Fibroblast of mammary gland (primary cell): ENCODE measurements at regions not wholly inside any gene's neighbourhood (a gene's known extent, or its start where the extent isn't known, plus 50 kb on each side); places are given as distances from the start of the nearest gene placed in this dataset.

Source experiments
- DNase-seq: peaks from one replicate; pipeline ENCODE4 v3.0.0-alpha.2; 2010; ENCODE audit warnings: low read depth
- H3K4me3 ChIP-seq: 2 replicates; pipeline ENCODE4 v1.5.1; 2011; ENCODE audit warnings: low read depth, mild to moderate bottlenecking, low read length, moderate library complexity; ENCODE audit not compliant: control insufficient read depth
- CTCF ChIP-seq: conservative IDR thresholded peaks from 2 replicates; pipeline ENCODE4 v1.5.1; 2011; ENCODE audit warnings: low read depth, low read length, inconsistent platforms; ENCODE audit not compliant: control insufficient read depth, insufficient read depth

GRCh38 chrX:34437586-34437985 is 219.5 kb downstream of the TMEM47 start:
- TF ChIP-seq CTCF = no peak
- H3K4me3 ChIP-seq = no peak overlapping the region
- DNase-seq = no peak

GRCh38 chrX:34426334-34426733 is 230.8 kb downstream of the TMEM47 start:
- H3K4me3 ChIP-seq = no peak overlapping the region
- no peak for DNase-seq
- no peak for TF ChIP-seq CTCF

GRCh38 chrX:34406580-34406979 is 250.5 kb downstream of the TMEM47 start:
- DNase-seq = no peak
- H3K4me3 ChIP-seq = no peak overlapping the region
- no peak for TF ChIP-seq CTCF

- no peak overlapping the region for H3K4me3 ChIP-seq
- DNase-seq = peak; percentile 42
- no peak for TF ChIP-seq CTCF
Measured at GRCh38 chrX:34404386-34405070, 252.6 kb downstream of the TMEM47 start.

- peak; percentile 29 for DNase-seq
- TF ChIP-seq CTCF = no peak
- H3K4me3 ChIP-seq = no peak overlapping the region
Measured at GRCh38 chrX:34401411-34401810, 255.7 kb downstream of the TMEM47 start.

GRCh38 chrX:34382416-34382815 is 250.3 kb upstream of the FAM47A start:
- no peak overlapping the region for H3K4me3 ChIP-seq
- DNase-seq = peak; percentile 78
- TF ChIP-seq CTCF = no peak

- DNase-seq = peak; percentile 31
- no peak for TF ChIP-seq CTCF
- H3K4me3 ChIP-seq = no peak overlapping the region
Measured at GRCh38 chrX:34381241-34381640, 249.1 kb upstream of the FAM47A start.
